GM12878 (cell line): ENCODE measurements at regions not wholly inside any gene's neighbourhood (a gene's known extent, or its start where the extent isn't known, plus 50 kb on each side); places are given as distances from the start of the nearest gene placed in this dataset.

ENCODE experiments used
- ATAC-seq: fragments of 200-7000 bp; cut with Tn5 transposase; 3 replicates; pipeline ENCODE4 v1.9.1; 2020; ENCODE audit warnings: mild to moderate bottlenecking, moderate library complexity
- BruUV-seq: library from RNA; stranded (reverse); fragments of 400-500 nt; replicated peaks from 2 replicates; lab custom pipeline; 2021; lab: Mats Ljungman, UMichigan
- CTCF ChIA-PET: fragments of 300-600 bp; sonication (Branson Sonifier 250); formaldehyde crosslinking; extraction: SDS; loops from one replicate; lab custom pipeline; 2021; ENCODE audit warnings: inconsistent platforms; lab: Yijun Ruan, JAX
- POLR2A ChIA-PET: fragments of 350-600 bp; formaldehyde crosslinking; extraction: SDS; loops from one replicate; lab custom pipeline; 2021; ENCODE audit warnings: inconsistent platforms; lab: Charles Lee
- RAD21 ChIA-PET: fragments of 300-600 bp; sonication (Branson Sonifier 250); formaldehyde crosslinking; loops from one replicate; lab custom pipeline; 2023; ENCODE audit warnings: antibody characterized with exemption; ENCODE audit not compliant: unreplicated experiment; lab: Charles Lee
- SMC1A ChIA-PET: fragments of 300-600 bp; sonication (Branson Sonifier 250); formaldehyde crosslinking; loops from one replicate; lab custom pipeline; 2023; ENCODE audit not compliant: unreplicated experiment, uncharacterized antibody; lab: Charles Lee
- DNase-seq: peaks from one replicate; pipeline ENCODE4 v3.0.0-alpha.2; 2011; ENCODE audit warnings: low read depth, low spot score
- FAIRE-seq: peaks from 3 replicates; lab custom pipeline; 2011; peaks lifted over from hg19 to GRCh38; lab: Jason Lieb, UNC
- H2AFZ ChIP-seq: 2 replicates; pipeline ENCODE4 v1.6.0; 2011; ENCODE audit warnings: low read depth, low read length, control low read depth; ENCODE audit not compliant: control insufficient read depth
- H3K27ac ChIP-seq: 2 replicates; pipeline ENCODE4 v1.5.1; 2011; ENCODE audit warnings: control low read depth; ENCODE audit not compliant: control insufficient read depth, insufficient read depth
- H3K27me3 ChIP-seq, 2 experiments: replicated peaks in 1 of 2; 2 replicates each; pipeline versions ENCODE4 v1.6.0 to v1.6.1; 2011; ENCODE audit warnings: low read length in 1 of 2; ENCODE audit not compliant: control insufficient read depth in 2 of 2, insufficient read depth in 2 of 2
- H3K36me3 ChIP-seq, 2 experiments: 2 replicates each; pipeline ENCODE4 v1.5.1; 2011; ENCODE audit warnings: low read length in 1 of 2; ENCODE audit not compliant: control insufficient read depth in 2 of 2, insufficient read depth in 2 of 2
- H3K4me1 ChIP-seq: 2 replicates; pipeline ENCODE4 v1.6.1; 2011; ENCODE audit warnings: mild to moderate bottlenecking, low read length, moderate library complexity, mixed read lengths; ENCODE audit not compliant: control insufficient read depth, insufficient read depth
- H3K4me2 ChIP-seq: 2 replicates; pipeline ENCODE4 v1.6.0; 2011; ENCODE audit warnings: control low read depth; ENCODE audit not compliant: control insufficient read depth, insufficient read depth
- H3K4me3 ChIP-seq: fragments of 200-600 bp; sonication (generic); 2 replicates; pipeline ENCODE4 v1.5.1; 2016
- H3K79me2 ChIP-seq: 2 replicates; pipeline ENCODE4 v1.6.0; 2011; ENCODE audit warnings: low read length; ENCODE audit not compliant: control insufficient read depth, insufficient read depth
- H3K9ac ChIP-seq: 2 replicates; pipeline ENCODE4 v1.8.0; 2011; ENCODE audit warnings: low read length, control low read depth, mixed read lengths; ENCODE audit not compliant: control insufficient read depth, insufficient read depth
- H3K9me3 ChIP-seq: replicated peaks from 3 replicates; pipeline ENCODE4 v1.5.1; 2011; ENCODE audit warnings: mild to moderate bottlenecking, low read length; ENCODE audit not compliant: control insufficient read depth, insufficient read depth
- H4K20me1 ChIP-seq: 2 replicates; pipeline ENCODE4 v1.6.0; 2011; ENCODE audit not compliant: control insufficient read depth, insufficient read depth
- ATF3 ChIP-seq: IDR thresholded peaks from 2 replicates; pipeline ENCODE4 v1.6.1; 2011; ENCODE audit warnings: low read depth, mild to moderate bottlenecking, low read length, moderate library complexity, borderline replicate concordance; ENCODE audit errors: extremely low read depth
- CREM ChIP-seq: IDR thresholded peaks from 2 replicates; pipeline ENCODE4 v1.6.1; 2014; ENCODE audit warnings: antibody characterized with exemption, low read depth
- E2F4 ChIP-seq: IDR thresholded peaks from 2 replicates; pipeline ENCODE4 v1.6.1; 2012; ENCODE audit warnings: low read depth, low read length, improper control_type of control experiment
- MXI1 ChIP-seq: fragments of 150-350 bp; IDR thresholded peaks from 2 replicates; pipeline ENCODE4 v1.6.1; 2011; ENCODE audit warnings: low read depth, mild to moderate bottlenecking, inconsistent platforms, low read length, improper control_type of control experiment
- MYB ChIP-seq: fragments of 150-350 bp; IDR thresholded peaks from 2 replicates; pipeline ENCODE4 v1.6.1; 2014; ENCODE audit warnings: mild to moderate bottlenecking, low read depth, low read length, borderline replicate concordance
- POLR2A ChIP-seq: IDR thresholded peaks from 2 replicates; pipeline ENCODE4 v1.6.1; 2011; ENCODE audit warnings: low read depth, mild to moderate bottlenecking, low read length
- SMAD1 ChIP-seq: fragments of 450-650 bp; IDR thresholded peaks from 2 replicates; pipeline ENCODE4 v1.6.1; 2018; ENCODE audit warnings: mild to moderate bottlenecking, low read depth; ENCODE audit not compliant: partially characterized antibody
- WGBS: methylation state at CpG from one replicate; pipeline ENCODE4 v1.1.6; 2016; ENCODE audit warnings: low lambda C conversion rate; ENCODE audit not compliant: insufficient replicate concordance, insufficient coverage; ENCODE audit errors: missing lambda C conversion rate; 5-methylcytosine and 5-hydroxymethylcytosine counted together
- in situ Hi-C: fragments of 300-500 bp; cut with MboI; formaldehyde crosslinking; loops from 9 replicates; pipeline ENCODE4 v1.14.3; 2018; ENCODE audit warnings: mixed read lengths
- intact Hi-C: fragments of 100-400 bp; cut with micrococcal nuclease; formaldehyde crosslinking; loops from one replicate; pipeline ENCODE4 v1.14.2; 2022; ENCODE audit not compliant: unreplicated experiment
- TF ChIP-seq, protein P1 (sequence below): IDR thresholded peaks from 2 replicates; pipeline ENCODE4 v1.6.1; 2012; ENCODE audit warnings: low read length, inconsistent platforms
- TF ChIP-seq, protein P2 (sequence below): fragments of 450-650 bp; IDR thresholded peaks from 2 replicates; pipeline ENCODE4 v1.6.1; 2016; ENCODE audit warnings: mild to moderate bottlenecking, moderate library complexity, borderline replicate concordance

- Histone ChIP-seq H3K9me3 (no peaks in the 10 kb centered on the region), H2AFZ (no peak overlapping the region), H3K9ac (no peak overlapping the region), H3K4me1 (no peaks in the 10 kb centered on the region), H3K79me2 (no peaks in the 10 kb centered on the region), H3K4me2 (no peak overlapping the region), H3K27ac (no peak overlapping the region), H3K27me3 (no peaks in the 10 kb centered on the region), H4K20me1 (no peaks in the 10 kb centered on the region), H3K4me3 (no peak overlapping the region), H3K36me3 (no peaks in the 10 kb centered on the region)
- POLR2A ChIA-PET: no interaction called here
- ATAC-seq (no peak), DNase-seq (no peak), FAIRE-seq (no peak)
- 27% methylated on average over 12 of the region's 12 CpGs for WGBS
- BruUV-seq: no TSS peak
- SMC1A ChIA-PET: no interaction called here
- intact Hi-C loops: no loop called here
- RAD21 ChIA-PET: no interaction called here
- CTCF ChIA-PET: interaction anchor here (0.9 kb wide), 1 partner anchor 70 kb away, joined by 3 read pairs; no protein-coding TSS in a partner anchor
- no peak for TF ChIP-seq SMAD1
- no peak for TF ChIP-seq MXI1
- TF ChIP-seq MYB: no peak
- TF ChIP-seq, protein P1, sequence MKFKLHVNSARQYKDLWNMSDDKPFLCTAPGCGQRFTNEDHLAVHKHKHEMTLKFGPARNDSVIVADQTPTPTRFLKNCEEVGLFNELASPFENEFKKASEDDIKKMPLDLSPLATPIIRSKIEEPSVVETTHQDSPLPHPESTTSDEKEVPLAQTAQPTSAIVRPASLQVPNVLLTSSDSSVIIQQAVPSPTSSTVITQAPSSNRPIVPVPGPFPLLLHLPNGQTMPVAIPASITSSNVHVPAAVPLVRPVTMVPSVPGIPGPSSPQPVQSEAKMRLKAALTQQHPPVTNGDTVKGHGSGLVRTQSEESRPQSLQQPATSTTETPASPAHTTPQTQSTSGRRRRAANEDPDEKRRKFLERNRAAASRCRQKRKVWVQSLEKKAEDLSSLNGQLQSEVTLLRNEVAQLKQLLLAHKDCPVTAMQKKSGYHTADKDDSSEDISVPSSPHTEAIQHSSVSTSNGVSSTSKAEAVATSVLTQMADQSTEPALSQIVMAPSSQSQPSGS: no peak
- no peak for TF ChIP-seq CREM
- no peak for TF ChIP-seq POLR2A
- no peak for TF ChIP-seq ATF3
- TF ChIP-seq, protein P2, sequence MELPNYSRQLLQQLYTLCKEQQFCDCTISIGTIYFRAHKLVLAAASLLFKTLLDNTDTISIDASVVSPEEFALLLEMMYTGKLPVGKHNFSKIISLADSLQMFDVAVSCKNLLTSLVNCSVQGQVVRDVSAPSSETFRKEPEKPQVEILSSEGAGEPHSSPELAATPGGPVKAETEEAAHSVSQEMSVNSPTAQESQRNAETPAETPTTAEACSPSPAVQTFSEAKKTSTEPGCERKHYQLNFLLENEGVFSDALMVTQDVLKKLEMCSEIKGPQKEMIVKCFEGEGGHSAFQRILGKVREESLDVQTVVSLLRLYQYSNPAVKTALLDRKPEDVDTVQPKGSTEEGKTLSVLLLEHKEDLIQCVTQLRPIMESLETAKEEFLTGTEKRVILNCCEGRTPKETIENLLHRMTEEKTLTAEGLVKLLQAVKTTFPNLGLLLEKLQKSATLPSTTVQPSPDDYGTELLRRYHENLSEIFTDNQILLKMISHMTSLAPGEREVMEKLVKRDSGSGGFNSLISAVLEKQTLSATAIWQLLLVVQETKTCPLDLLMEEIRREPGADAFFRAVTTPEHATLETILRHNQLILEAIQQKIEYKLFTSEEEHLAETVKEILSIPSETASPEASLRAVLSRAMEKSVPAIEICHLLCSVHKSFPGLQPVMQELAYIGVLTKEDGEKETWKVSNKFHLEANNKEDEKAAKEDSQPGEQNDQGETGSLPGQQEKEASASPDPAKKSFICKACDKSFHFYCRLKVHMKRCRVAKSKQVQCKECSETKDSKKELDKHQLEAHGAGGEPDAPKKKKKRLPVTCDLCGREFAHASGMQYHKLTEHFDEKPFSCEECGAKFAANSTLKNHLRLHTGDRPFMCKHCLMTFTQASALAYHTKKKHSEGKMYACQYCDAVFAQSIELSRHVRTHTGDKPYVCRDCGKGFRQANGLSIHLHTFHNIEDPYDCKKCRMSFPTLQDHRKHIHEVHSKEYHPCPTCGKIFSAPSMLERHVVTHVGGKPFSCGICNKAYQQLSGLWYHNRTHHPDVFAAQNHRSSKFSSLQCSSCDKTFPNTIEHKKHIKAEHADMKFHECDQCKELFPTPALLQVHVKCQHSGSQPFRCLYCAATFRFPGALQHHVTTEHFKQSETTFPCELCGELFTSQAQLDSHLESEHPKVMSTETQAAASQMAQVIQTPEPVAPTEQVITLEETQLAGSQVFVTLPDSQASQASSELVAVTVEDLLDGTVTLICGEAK: no peak
- TF ChIP-seq E2F4: no peak
- TF ChIP-seq, all 136 proteins: peak for 0
- in situ Hi-C loops: no loop called here
Measured at GRCh38 chr6:147900247-147900830, 391.8 kb downstream of the SAMD5 start.
